GM12891 (cell line): ENCODE measurements at regions not wholly inside any gene's neighbourhood (a gene's known extent, or its start where the extent isn't known, plus 50 kb on each side); places are given as distances from the start of the nearest gene placed in this dataset.

Source experiments
- POLR2A ChIP-seq: IDR thresholded peaks from 2 replicates; pipeline ENCODE4 v1.6.1; 2011; ENCODE audit warnings: low read depth, low read length, control low read depth
- POLR2AphosphoS5 ChIP-seq: IDR thresholded peaks from 2 replicates; pipeline ENCODE4 v1.6.1; 2011; ENCODE audit warnings: low read depth, low read length, control low read depth
- SPI1 ChIP-seq: IDR thresholded peaks from 2 replicates; pipeline ENCODE4 v1.6.1; 2011; ENCODE audit warnings: low read depth, low read length, control low read depth
- TAF1 ChIP-seq: IDR thresholded peaks from 2 replicates; pipeline ENCODE4 v1.6.1; 2011; ENCODE audit warnings: low read depth, low read length, control low read depth

- TF ChIP-seq POLR2AphosphoS5 (no peak), TAF1 (no peak), POLR2A (no peak), SPI1 (no peak)
These were observed 140.8 kb downstream of the CDC5L start for GRCh38 chr6:44528370-44528644.
